KMS-11 (cell line): ENCODE measurements at regions not wholly inside any gene's neighbourhood (a gene's known extent, or its start where the extent isn't known, plus 50 kb on each side); places are given as distances from the start of the nearest gene placed in this dataset.

Experiments used
- H2AFZ ChIP-seq: fragments of 200-600 bp; sonication (generic); 2 replicates; pipeline ENCODE4 v1.6.1; 2016; ENCODE audit warnings: antibody characterized with exemption, mixed run types, low read depth
- H3K27ac ChIP-seq: fragments of 200-600 bp; sonication (generic); 2 replicates; pipeline ENCODE4 v1.6.1; 2016; ENCODE audit warnings: mild to moderate bottlenecking, mixed run types
- H3K27me3 ChIP-seq: fragments of 200-600 bp; sonication (generic); 2 replicates; pipeline ENCODE4 v1.6.1; 2017; ENCODE audit warnings: mild to moderate bottlenecking, low read depth, mixed run types, moderate library complexity; ENCODE audit not compliant: insufficient read depth
- H3K36me3 ChIP-seq: fragments of 200-600 bp; sonication (generic); 2 replicates; pipeline ENCODE4 v1.6.1; 2017; ENCODE audit warnings: mild to moderate bottlenecking, mixed run types; ENCODE audit not compliant: insufficient read depth
- H3K4me1 ChIP-seq: fragments of 200-600 bp; sonication (generic); 2 replicates; pipeline ENCODE4 v1.6.1; 2016; ENCODE audit warnings: mild to moderate bottlenecking, low read depth, mixed run types; ENCODE audit not compliant: poor library complexity, severe bottlenecking
- H3K4me2 ChIP-seq: fragments of 200-600 bp; sonication (generic); 2 replicates; pipeline ENCODE4 v1.7.0; 2016; ENCODE audit warnings: mild to moderate bottlenecking, mixed run types
- H3K4me3 ChIP-seq: fragments of 200-600 bp; sonication (generic); IDR thresholded peaks from 2 replicates; pipeline ENCODE4 v1.6.1; 2017; ENCODE audit warnings: low read depth, low read length, mixed read lengths; ENCODE audit not compliant: insufficient read depth
- H3K79me2 ChIP-seq: fragments of 200-600 bp; sonication (generic); 2 replicates; pipeline ENCODE4 v1.6.1; 2016; ENCODE audit warnings: low read depth, mixed run types; ENCODE audit not compliant: insufficient read depth
- H3K9ac ChIP-seq: fragments of 200-600 bp; sonication (generic); 2 replicates; pipeline ENCODE4 v1.6.1; 2016; ENCODE audit warnings: mild to moderate bottlenecking, mixed run types
- H4K20me1 ChIP-seq: fragments of 200-600 bp; sonication (generic); 2 replicates; pipeline ENCODE4 v1.6.1; 2016; ENCODE audit warnings: mild to moderate bottlenecking, mixed run types; ENCODE audit not compliant: insufficient read depth
- TF ChIP-seq, protein P1 (sequence below): fragments of 200-600 bp; sonication (generic); conservative IDR thresholded peaks from 2 replicates; pipeline ENCODE4 v1.6.1; 2017; ENCODE audit warnings: low read depth, mild to moderate bottlenecking, antibody characterized with exemption, low read length, moderate library complexity, mixed read lengths

DNA sequence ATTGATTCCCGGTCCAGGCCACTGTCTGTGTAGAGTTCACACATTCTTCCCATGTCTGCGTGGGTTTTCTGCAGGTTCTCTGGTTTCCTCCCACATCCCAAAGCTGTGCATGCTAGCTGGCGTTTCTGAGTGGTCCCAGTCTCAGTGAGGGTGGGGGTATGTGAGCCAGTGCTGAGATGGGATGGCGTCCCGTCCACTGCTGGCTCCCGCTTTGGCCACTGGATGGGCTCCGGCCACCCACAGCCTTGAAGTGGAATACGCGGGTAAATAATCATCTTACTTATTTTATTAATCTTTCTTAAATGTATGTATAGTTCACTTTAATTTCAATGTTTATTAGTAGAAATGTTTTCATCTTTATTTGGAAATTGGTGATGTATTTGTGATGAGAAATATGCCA lies 343.5 kb upstream of the MANEA start:
- H3K4me2 ChIP-seq: no peak overlapping the region
- no peak overlapping the region for H3K4me3 ChIP-seq
- H3K9ac ChIP-seq: no peak overlapping the region
- TF ChIP-seq, protein P1, sequence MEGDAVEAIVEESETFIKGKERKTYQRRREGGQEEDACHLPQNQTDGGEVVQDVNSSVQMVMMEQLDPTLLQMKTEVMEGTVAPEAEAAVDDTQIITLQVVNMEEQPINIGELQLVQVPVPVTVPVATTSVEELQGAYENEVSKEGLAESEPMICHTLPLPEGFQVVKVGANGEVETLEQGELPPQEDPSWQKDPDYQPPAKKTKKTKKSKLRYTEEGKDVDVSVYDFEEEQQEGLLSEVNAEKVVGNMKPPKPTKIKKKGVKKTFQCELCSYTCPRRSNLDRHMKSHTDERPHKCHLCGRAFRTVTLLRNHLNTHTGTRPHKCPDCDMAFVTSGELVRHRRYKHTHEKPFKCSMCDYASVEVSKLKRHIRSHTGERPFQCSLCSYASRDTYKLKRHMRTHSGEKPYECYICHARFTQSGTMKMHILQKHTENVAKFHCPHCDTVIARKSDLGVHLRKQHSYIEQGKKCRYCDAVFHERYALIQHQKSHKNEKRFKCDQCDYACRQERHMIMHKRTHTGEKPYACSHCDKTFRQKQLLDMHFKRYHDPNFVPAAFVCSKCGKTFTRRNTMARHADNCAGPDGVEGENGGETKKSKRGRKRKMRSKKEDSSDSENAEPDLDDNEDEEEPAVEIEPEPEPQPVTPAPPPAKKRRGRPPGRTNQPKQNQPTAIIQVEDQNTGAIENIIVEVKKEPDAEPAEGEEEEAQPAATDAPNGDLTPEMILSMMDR: no peak
- H4K20me1 ChIP-seq: no peaks in the 10 kb centered on the region
- H2AFZ ChIP-seq: no peak overlapping the region
- no peak overlapping the region for H3K27ac ChIP-seq
- H3K4me1 ChIP-seq: no peaks in the 10 kb centered on the region
- no peaks in the 10 kb centered on the region for H3K27me3 ChIP-seq
- H3K79me2 ChIP-seq: no peaks in the 10 kb centered on the region
- H3K36me3 ChIP-seq: no peaks in the 10 kb centered on the region

- H3K27ac ChIP-seq: no peak overlapping the region
Measured at GRCh38 chr6:95240514-95240913, 336.8 kb upstream of the MANEA start.

DNA sequence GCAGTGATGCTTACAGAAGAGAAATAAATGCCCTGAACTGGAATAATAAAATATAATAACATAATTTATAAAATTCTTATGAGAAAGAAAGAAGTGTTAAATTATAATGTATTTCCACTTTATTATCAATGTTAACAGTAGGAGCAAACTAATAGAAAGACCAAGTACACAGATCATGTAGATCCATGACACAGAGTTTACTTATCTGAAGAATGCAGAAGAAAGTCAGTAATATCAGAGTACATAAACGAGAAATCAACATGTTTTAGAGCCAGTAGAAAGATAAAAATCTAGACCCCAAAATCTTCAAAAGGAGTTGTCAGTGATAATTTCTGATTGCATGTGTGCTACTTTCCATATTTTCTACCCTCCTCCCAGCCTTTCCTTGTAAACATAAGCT lies 334.8 kb upstream of the MANEA start:
- no peaks in the 10 kb centered on the region for H3K79me2 ChIP-seq
- no peaks in the 10 kb centered on the region for H3K27me3 ChIP-seq
- TF ChIP-seq, protein P1: no peak
- no peak overlapping the region for H3K4me3 ChIP-seq
- no peaks in the 10 kb centered on the region for H3K4me1 ChIP-seq
- H4K20me1 ChIP-seq: no peaks in the 10 kb centered on the region
- no peak overlapping the region for H3K4me2 ChIP-seq
- H3K27ac ChIP-seq: no peak overlapping the region
- H3K36me3 ChIP-seq: no peaks in the 10 kb centered on the region
- no peak overlapping the region for H3K9ac ChIP-seq
- no peak overlapping the region for H2AFZ ChIP-seq

More at GRCh38 chr6:95240514-95240913, 336.8 kb upstream of the MANEA start:
- no peak overlapping the region for H3K4me3 ChIP-seq
- H3K9ac ChIP-seq: no peak overlapping the region
- no peaks in the 10 kb centered on the region for H3K27me3 ChIP-seq
- no peaks in the 10 kb centered on the region for H3K4me1 ChIP-seq
- H3K36me3 ChIP-seq: no peaks in the 10 kb centered on the region
- no peak overlapping the region for H3K4me2 ChIP-seq
- TF ChIP-seq, protein P1: no peak
- no peaks in the 10 kb centered on the region for H3K79me2 ChIP-seq
- no peak overlapping the region for H2AFZ ChIP-seq
- no peaks in the 10 kb centered on the region for H4K20me1 ChIP-seq

DNA sequence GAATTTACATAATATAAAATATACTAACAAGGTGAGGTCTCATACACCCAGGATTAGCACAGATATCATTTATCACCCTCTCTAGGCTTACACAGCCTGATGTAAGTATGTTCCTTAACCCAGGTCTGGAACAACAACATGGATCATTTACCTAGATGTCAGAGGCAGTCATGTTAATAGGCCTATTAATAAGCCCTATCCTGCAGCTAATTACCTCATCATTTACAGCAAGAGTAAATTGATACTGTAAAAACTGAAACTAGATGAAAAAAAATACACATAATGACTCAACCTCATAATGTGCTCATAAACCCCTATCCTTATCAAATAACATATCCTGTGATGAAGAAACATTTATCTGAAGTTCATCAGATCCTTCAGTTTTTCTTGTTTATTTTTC lies 334.3 kb upstream of the MANEA start:
- TF ChIP-seq, protein P1: no peak
- H3K27ac ChIP-seq: no peak overlapping the region
- H3K4me2 ChIP-seq: no peak overlapping the region
- no peaks in the 10 kb centered on the region for H3K36me3 ChIP-seq
- no peaks in the 10 kb centered on the region for H3K79me2 ChIP-seq
- H3K4me1 ChIP-seq: no peaks in the 10 kb centered on the region
- H2AFZ ChIP-seq: no peak overlapping the region
- H3K9ac ChIP-seq: no peak overlapping the region
- H4K20me1 ChIP-seq: no peaks in the 10 kb centered on the region
- H3K4me3 ChIP-seq: no peak overlapping the region
- no peaks in the 10 kb centered on the region for H3K27me3 ChIP-seq
